ENCODE measurements at regions not wholly inside any gene's neighbourhood (a gene's known extent, or its start where the extent isn't known, plus 50 kb on each side); places are given as distances from the start of the nearest gene placed in this dataset.

DNA sequence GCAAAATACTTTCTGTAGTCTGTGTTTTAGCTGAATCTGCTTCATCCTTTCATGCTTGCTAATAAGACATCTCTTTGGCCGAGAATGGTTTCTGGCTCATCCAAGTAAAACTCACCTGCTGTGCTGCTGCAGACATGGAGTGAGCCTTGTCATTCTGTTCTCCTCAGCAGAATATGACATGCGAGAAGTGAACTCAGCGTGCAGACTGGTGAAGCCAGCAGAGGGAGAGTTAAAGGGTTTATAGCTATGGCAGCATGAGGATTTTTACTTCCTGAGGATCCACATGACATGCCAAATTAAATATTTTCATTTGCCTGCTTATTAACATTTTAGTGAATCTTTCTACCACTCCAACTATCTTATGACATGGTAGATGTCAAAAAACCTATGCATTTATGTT, 658.4 kb upstream of the NECTIN3 start:
- H3K4me3 ChIP-seq = no peak overlapping the region
- no peak overlapping the region for H3K27ac ChIP-seq (replicated peaks)
- TF ChIP-seq, protein P1, sequence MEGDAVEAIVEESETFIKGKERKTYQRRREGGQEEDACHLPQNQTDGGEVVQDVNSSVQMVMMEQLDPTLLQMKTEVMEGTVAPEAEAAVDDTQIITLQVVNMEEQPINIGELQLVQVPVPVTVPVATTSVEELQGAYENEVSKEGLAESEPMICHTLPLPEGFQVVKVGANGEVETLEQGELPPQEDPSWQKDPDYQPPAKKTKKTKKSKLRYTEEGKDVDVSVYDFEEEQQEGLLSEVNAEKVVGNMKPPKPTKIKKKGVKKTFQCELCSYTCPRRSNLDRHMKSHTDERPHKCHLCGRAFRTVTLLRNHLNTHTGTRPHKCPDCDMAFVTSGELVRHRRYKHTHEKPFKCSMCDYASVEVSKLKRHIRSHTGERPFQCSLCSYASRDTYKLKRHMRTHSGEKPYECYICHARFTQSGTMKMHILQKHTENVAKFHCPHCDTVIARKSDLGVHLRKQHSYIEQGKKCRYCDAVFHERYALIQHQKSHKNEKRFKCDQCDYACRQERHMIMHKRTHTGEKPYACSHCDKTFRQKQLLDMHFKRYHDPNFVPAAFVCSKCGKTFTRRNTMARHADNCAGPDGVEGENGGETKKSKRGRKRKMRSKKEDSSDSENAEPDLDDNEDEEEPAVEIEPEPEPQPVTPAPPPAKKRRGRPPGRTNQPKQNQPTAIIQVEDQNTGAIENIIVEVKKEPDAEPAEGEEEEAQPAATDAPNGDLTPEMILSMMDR (IDR thresholded peaks at IDR 0.05; ENCODE audit: borderline replicate concordance) = no peak
- no peaks in the 10 kb centered on the region for H3K27me3 ChIP-seq (ENCODE audit: low read depth)
- no peaks in the 10 kb centered on the region for H3K9me3 ChIP-seq (replicated peaks)
- no peak for DNase-seq
- intact Hi-C loops (cut with micrococcal nuclease) = no loop called here
- H3K36me3 ChIP-seq = no peaks in the 10 kb centered on the region
- no peaks in the 10 kb centered on the region for H3K4me1 ChIP-seq

GRCh38 chr3:110413807-110414748, 657.5 kb upstream of the NECTIN3 start:
- intact Hi-C loops (cut with micrococcal nuclease) = no loop called here

GRCh38 chr3:110414855-110415254, 656.8 kb upstream of the NECTIN3 start:
- DNase-seq = no peak
- H3K36me3 ChIP-seq = no peaks in the 10 kb centered on the region
- intact Hi-C loops (cut with micrococcal nuclease) = no loop called here
- H3K27me3 ChIP-seq (ENCODE audit: low read depth) = no peaks in the 10 kb centered on the region
- no peaks in the 10 kb centered on the region for H3K4me1 ChIP-seq
- no peaks in the 10 kb centered on the region for H3K9me3 ChIP-seq (replicated peaks)
- peak overlapping the region; percentile 58 for H3K27ac ChIP-seq (replicated peaks)
- H3K4me3 ChIP-seq = no peak overlapping the region
- TF ChIP-seq, protein P1 (IDR thresholded peaks at IDR 0.05; ENCODE audit: borderline replicate concordance) = no peak

More at GRCh38 chr3:110413807-110414748, 657.5 kb upstream of the NECTIN3 start:
- Histone ChIP-seq H3K4me1 (no peaks in the 10 kb centered on the region), H3K4me3 (no peak overlapping the region), H3K9me3 (replicated peaks) (no peaks in the 10 kb centered on the region), H3K27ac (replicated peaks) (peak overlapping the region; percentile 58), H3K27me3 (ENCODE audit: low read depth) (no peaks in the 10 kb centered on the region), H3K36me3 (no peaks in the 10 kb centered on the region)
- DNase-seq = no peak
- TF ChIP-seq, protein P1 (IDR thresholded peaks at IDR 0.05; ENCODE audit: borderline replicate concordance) = no peak

GRCh38 chr3:110419096-110419495, 652.5 kb upstream of the NECTIN3 start:
- DNase-seq = no peak
- TF ChIP-seq, protein P1 (IDR thresholded peaks at IDR 0.05; ENCODE audit: borderline replicate concordance) = no peak

GRCh38 chr3:110419601-110420000, 652.0 kb upstream of the NECTIN3 start:
- DNase-seq = no peak
- TF ChIP-seq, protein P1 (IDR thresholded peaks at IDR 0.05; ENCODE audit: borderline replicate concordance) = no peak
- intact Hi-C loops (cut with micrococcal nuclease) = no loop called here

More at GRCh38 chr3:110419096-110419495, 652.5 kb upstream of the NECTIN3 start:
- Histone ChIP-seq H3K9me3 (replicated peaks) (no peaks in the 10 kb centered on the region), H3K4me1 (no peaks in the 10 kb centered on the region), H3K4me3 (no peak overlapping the region), H3K36me3 (no peaks in the 10 kb centered on the region), H3K27me3 (ENCODE audit: low read depth) (no peaks in the 10 kb centered on the region), H3K27ac (replicated peaks) (no peak overlapping the region)
- intact Hi-C loops (cut with micrococcal nuclease) = no loop called here

More at GRCh38 chr3:110419601-110420000, 652.0 kb upstream of the NECTIN3 start:
- no peaks in the 10 kb centered on the region for H3K36me3 ChIP-seq
- no peaks in the 10 kb centered on the region for H3K9me3 ChIP-seq (replicated peaks)
- H3K4me1 ChIP-seq = no peaks in the 10 kb centered on the region
- no peak overlapping the region for H3K4me3 ChIP-seq
- no peak overlapping the region for H3K27ac ChIP-seq (replicated peaks)
- H3K27me3 ChIP-seq (ENCODE audit: low read depth) = no peaks in the 10 kb centered on the region
